Mesenchymal stem cell (in vitro differentiated cells and primary cell): ENCODE measurements at regions not wholly inside any gene's neighbourhood (a gene's known extent, or its start where the extent isn't known, plus 50 kb on each side); places are given as distances from the start of the nearest gene placed in this dataset.

ENCODE experiments used
- DNase-seq: peaks from one replicate; pipeline ENCODE4 v3.0.0-alpha.2; 2013
- H2AFZ ChIP-seq: one replicate; pipeline ENCODE4 v1.6.1; 2013; ENCODE audit warnings: low read depth, mild to moderate bottlenecking, control low read depth, inconsistent platforms, low read length, moderate library complexity
- H2AK5ac ChIP-seq: 2 replicates; pipeline ENCODE4 v1.6.1; 2013; ENCODE audit warnings: low read length, moderate library complexity, mild to moderate bottlenecking, inconsistent platforms; ENCODE audit not compliant: severe bottlenecking
- H2BK120ac ChIP-seq: one replicate; pipeline ENCODE4 v1.6.1; 2013; ENCODE audit warnings: low read depth, mild to moderate bottlenecking, inconsistent platforms, low read length, moderate library complexity
- H2BK12ac ChIP-seq, 2 experiments: one replicate each; pipeline ENCODE4 v1.6.1; 2013; ENCODE audit warnings: inconsistent platforms in 2 of 2, low read length in 2 of 2, mild to moderate bottlenecking in 2 of 2, moderate library complexity in 2 of 2, control low read depth in 1 of 2
- H2BK15ac ChIP-seq: one replicate; pipeline ENCODE4 v1.6.1; 2013; ENCODE audit warnings: mild to moderate bottlenecking, low read depth, inconsistent platforms; ENCODE audit not compliant: poor library complexity, severe bottlenecking
- H2BK5ac ChIP-seq: 2 replicates; pipeline ENCODE4 v1.6.1; 2013; ENCODE audit warnings: low read depth, mild to moderate bottlenecking, low read length, control low read depth, inconsistent platforms; ENCODE audit not compliant: poor library complexity, severe bottlenecking
- H3K14ac ChIP-seq, 2 experiments: one replicate each; pipeline ENCODE4 v1.6.1; 2013; ENCODE audit warnings: inconsistent platforms in 2 of 2, low read length in 2 of 2, control low read depth in 1 of 2, mild to moderate bottlenecking in 1 of 2, moderate library complexity in 1 of 2
- H3K18ac ChIP-seq, 2 experiments: one replicate each; pipeline ENCODE4 v1.6.1; 2013; ENCODE audit warnings: inconsistent platforms in 2 of 2, low read length in 2 of 2, control low read depth in 1 of 2, low read depth in 1 of 2, mild to moderate bottlenecking in 1 of 2
- H3K23ac ChIP-seq, 2 experiments: one replicate each; pipeline ENCODE4 v1.6.1; 2013; ENCODE audit warnings: inconsistent platforms in 2 of 2, low read length in 2 of 2, mild to moderate bottlenecking in 2 of 2, moderate library complexity in 2 of 2, control low read depth in 1 of 2
- H3K27ac ChIP-seq: 2 replicates; pipeline ENCODE4 v1.5.1; 2013; ENCODE audit warnings: mild to moderate bottlenecking, moderate library complexity, low read length, control low read depth, inconsistent platforms; ENCODE audit not compliant: poor library complexity, severe bottlenecking
- H3K27me3 ChIP-seq, 2 experiments: 2 replicates each; pipeline versions ENCODE4 v1.6.1 to v1.7.0; 2013; ENCODE audit warnings: low read length in 2 of 2, mild to moderate bottlenecking in 2 of 2, moderate library complexity in 2 of 2, control low read depth in 1 of 2, inconsistent platforms in 1 of 2; ENCODE audit not compliant: control insufficient read depth in 1 of 2, insufficient read depth in 1 of 2
- H3K36me3 ChIP-seq, 2 experiments: 2 replicates each; pipeline versions ENCODE4 v1.6.1 to v1.7.0; 2013; ENCODE audit warnings: low read length in 2 of 2, control low read depth in 1 of 2, inconsistent platforms in 1 of 2, low read depth in 1 of 2, mild to moderate bottlenecking in 1 of 2; ENCODE audit not compliant: insufficient read depth in 2 of 2, control insufficient read depth in 1 of 2
- H3K4ac ChIP-seq, 2 experiments: one replicate each; pipeline ENCODE4 v1.6.1; 2013; ENCODE audit warnings: inconsistent platforms in 2 of 2, low read length in 2 of 2, mild to moderate bottlenecking in 2 of 2, moderate library complexity in 2 of 2, control low read depth in 1 of 2, low read depth in 1 of 2
- H3K4me1 ChIP-seq: 2 replicates; pipeline ENCODE4 v1.6.1; 2013; ENCODE audit warnings: low read depth, low read length, control low read depth; ENCODE audit not compliant: control insufficient read depth, insufficient read depth
- H3K4me2 ChIP-seq: 2 replicates; pipeline ENCODE4 v1.6.1; 2013; ENCODE audit warnings: low read length, mild to moderate bottlenecking, inconsistent platforms; ENCODE audit not compliant: poor library complexity, severe bottlenecking
- H3K4me3 ChIP-seq, 2 experiments: 2 replicates each; pipeline versions ENCODE4 v1.5.1 to v1.7.0; 2013; ENCODE audit warnings: low read length in 2 of 2, mild to moderate bottlenecking in 2 of 2, control low read depth in 1 of 2, low read depth in 1 of 2; ENCODE audit not compliant: insufficient read depth in 1 of 2
- H3K79me1 ChIP-seq: replicated peaks from 2 replicates; pipeline ENCODE4 v1.6.1; 2013; ENCODE audit warnings: mild to moderate bottlenecking, control low read depth, low read length, inconsistent platforms; ENCODE audit not compliant: poor library complexity, severe bottlenecking
- H3K9ac ChIP-seq: 2 replicates; pipeline ENCODE4 v1.7.0; 2013; ENCODE audit warnings: mild to moderate bottlenecking, low read length, moderate library complexity
- H3K9me3 ChIP-seq: 2 replicates; pipeline ENCODE4 v1.7.0; 2013; ENCODE audit warnings: mild to moderate bottlenecking, low read length; ENCODE audit not compliant: control insufficient read depth
- H4K8ac ChIP-seq: one replicate; pipeline ENCODE4 v1.6.1; 2013; ENCODE audit warnings: inconsistent platforms, mild to moderate bottlenecking, low read length, moderate library complexity
- H4K91ac ChIP-seq: one replicate; pipeline ENCODE4 v1.6.1; 2013; ENCODE audit warnings: mild to moderate bottlenecking, low read length, inconsistent platforms
- WGBS: methylation state at CpG from one replicate; pipeline ENCODE4 v1.1.7; 2013; ENCODE audit warnings: mixed read lengths; 5-methylcytosine and 5-hydroxymethylcytosine counted together

GRCh38 chr11:105392556-105392955 lies 217.3 kb upstream of the GRIA4 start:
- Histone ChIP-seq H3K18ac (no peak overlapping the region), H2BK5ac (no peak overlapping the region), H2BK12ac (no peak overlapping the region), H3K27ac (no peak overlapping the region), H3K14ac (no peak overlapping the region), H2BK120ac (no peak overlapping the region), H4K91ac (no peak overlapping the region), H2AK5ac (no peak overlapping the region), H3K9ac (no peak overlapping the region), H3K4me1 (no peaks in the 10 kb centered on the region), H2BK15ac (no peak overlapping the region), H3K79me1 (no peaks in the 10 kb centered on the region), H2AFZ (no peak overlapping the region), H3K4me2 (no peak overlapping the region), H3K27me3 (no peaks in the 10 kb centered on the region), H4K8ac (no peak overlapping the region), H3K9me3 (no peaks in the 10 kb centered on the region), H3K4ac (no peak overlapping the region), H3K23ac (no peak overlapping the region), H3K36me3 (no peaks in the 10 kb centered on the region), H3K4me3 (no peak overlapping the region)
- DNase-seq: peak; percentile 13
- WGBS: no CpG with 5 or more reads among the region's 1 CpG

- Histone ChIP-seq H2BK15ac (no peak overlapping the region), H3K4me2 (no peak overlapping the region), H3K4me1 (no peaks in the 10 kb centered on the region), H2BK12ac (no peak overlapping the region), H2BK5ac (no peak overlapping the region), H2BK120ac (no peak overlapping the region), H3K27me3 (no peaks in the 10 kb centered on the region), H3K4ac (no peak overlapping the region), H3K79me1 (no peaks in the 10 kb centered on the region), H3K4me3 (no peak overlapping the region), H3K18ac (no peak overlapping the region), H4K91ac (no peak overlapping the region), H3K27ac (no peak overlapping the region), H3K9ac (no peak overlapping the region), H3K36me3 (no peaks in the 10 kb centered on the region), H3K14ac (no peak overlapping the region), H3K9me3 (no peaks in the 10 kb centered on the region), H2AFZ (no peak overlapping the region), H3K23ac (no peak overlapping the region), H4K8ac (no peak overlapping the region), H2AK5ac (no peak overlapping the region)
- 90% methylated on average over 4 of the region's 5 CpGs for WGBS
- no peak for DNase-seq
Measured at GRCh38 chr11:105389952-105390351, 219.9 kb upstream of the GRIA4 start.

GRCh38 chr11:105388006-105388405 lies 221.9 kb upstream of the GRIA4 start:
- Histone ChIP-seq H3K27ac (no peak overlapping the region), H4K91ac (no peak overlapping the region), H3K4me1 (no peaks in the 10 kb centered on the region), H3K4ac (no peak overlapping the region), H3K36me3 (no peaks in the 10 kb centered on the region), H3K27me3 (no peaks in the 10 kb centered on the region), H2BK5ac (no peak overlapping the region), H4K8ac (no peak overlapping the region), H3K79me1 (no peaks in the 10 kb centered on the region), H2AK5ac (no peak overlapping the region), H2BK12ac (no peak overlapping the region), H3K9ac (no peak overlapping the region), H2BK15ac (no peak overlapping the region), H3K18ac (no peak overlapping the region), H3K4me3 (no peak overlapping the region), H3K9me3 (no peaks in the 10 kb centered on the region), H3K4me2 (no peak overlapping the region), H3K23ac (no peak overlapping the region), H2BK120ac (no peak overlapping the region), H2AFZ (no peak overlapping the region), H3K14ac (no peak overlapping the region)
- no peak for DNase-seq

GRCh38 chr11:105381941-105382340 lies 227.9 kb upstream of the GRIA4 start:
- Histone ChIP-seq H3K4ac (no peak overlapping the region), H3K4me2 (no peak overlapping the region), H2BK120ac (no peak overlapping the region), H2BK12ac (no peak overlapping the region), H4K91ac (no peak overlapping the region), H3K23ac (no peak overlapping the region), H2AFZ (no peak overlapping the region), H3K79me1 (no peaks in the 10 kb centered on the region), H3K27ac (no peak overlapping the region), H3K4me3 (no peak overlapping the region), H3K9ac (no peak overlapping the region), H3K9me3 (no peaks in the 10 kb centered on the region), H2AK5ac (no peak overlapping the region), H3K18ac (no peak overlapping the region), H2BK15ac (no peak overlapping the region), H2BK5ac (no peak overlapping the region), H3K4me1 (no peaks in the 10 kb centered on the region), H4K8ac (no peak overlapping the region), H3K36me3 (no peaks in the 10 kb centered on the region), H3K27me3 (no peaks in the 10 kb centered on the region), H3K14ac (no peak overlapping the region)
- DNase-seq: peak; percentile 4
- WGBS: 55% methylated on average over 2 of the region's 3 CpGs
